Stomach (tissue), 4 donors: ENCODE measurements at regions not wholly inside any gene's neighbourhood (a gene's known extent, or its start where the extent isn't known, plus 50 kb on each side); places are given as distances from the start of the nearest gene placed in this dataset.

Source experiments
- POLR2A ChIP-seq, 4 donors: fragments of 450-650 bp; IDR thresholded peaks; one replicate each; pipeline ENCODE4 v1.6.1; 2016; ENCODE audit warnings: antibody characterized with exemption in 4 of 4, control low read depth in 2 of 4, mild to moderate bottlenecking in 1 of 4, moderate library complexity in 1 of 4
- TF ChIP-seq, protein P1 (sequence below), 7 experiments: fragments of 450-650 bp in 4 of 7; fragments of 200-600 bp in 3 of 7; sonication (generic) in 3 of 7; IDR thresholded peaks; one replicate each; pipeline ENCODE4 v1.5.1; 2016 to 2019; ENCODE audit warnings: antibody characterized with exemption in 7 of 7, control low read depth in 2 of 7, mild to moderate bottlenecking in 1 of 7

DNA sequence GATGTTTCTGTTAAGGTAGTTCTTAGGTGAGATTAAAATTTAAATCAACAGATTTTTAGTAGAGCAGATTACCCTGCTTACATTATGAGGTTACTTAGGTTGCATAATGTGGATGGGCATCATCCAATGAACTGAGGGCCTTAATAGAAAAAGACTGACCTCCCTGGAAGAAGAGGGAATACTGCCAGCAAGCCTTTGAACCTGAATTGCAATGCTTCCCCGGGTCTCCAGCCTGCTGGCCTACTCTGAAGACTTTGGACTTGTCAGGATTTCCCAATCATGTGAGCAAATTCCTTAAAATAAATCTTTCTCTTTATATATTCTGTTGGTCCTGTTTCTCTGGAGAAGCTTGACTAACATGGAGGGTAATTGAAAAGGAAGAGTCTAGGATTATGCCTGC is 542.1 kb upstream of the ARRDC3 start:
- TF ChIP-seq, protein P1, sequence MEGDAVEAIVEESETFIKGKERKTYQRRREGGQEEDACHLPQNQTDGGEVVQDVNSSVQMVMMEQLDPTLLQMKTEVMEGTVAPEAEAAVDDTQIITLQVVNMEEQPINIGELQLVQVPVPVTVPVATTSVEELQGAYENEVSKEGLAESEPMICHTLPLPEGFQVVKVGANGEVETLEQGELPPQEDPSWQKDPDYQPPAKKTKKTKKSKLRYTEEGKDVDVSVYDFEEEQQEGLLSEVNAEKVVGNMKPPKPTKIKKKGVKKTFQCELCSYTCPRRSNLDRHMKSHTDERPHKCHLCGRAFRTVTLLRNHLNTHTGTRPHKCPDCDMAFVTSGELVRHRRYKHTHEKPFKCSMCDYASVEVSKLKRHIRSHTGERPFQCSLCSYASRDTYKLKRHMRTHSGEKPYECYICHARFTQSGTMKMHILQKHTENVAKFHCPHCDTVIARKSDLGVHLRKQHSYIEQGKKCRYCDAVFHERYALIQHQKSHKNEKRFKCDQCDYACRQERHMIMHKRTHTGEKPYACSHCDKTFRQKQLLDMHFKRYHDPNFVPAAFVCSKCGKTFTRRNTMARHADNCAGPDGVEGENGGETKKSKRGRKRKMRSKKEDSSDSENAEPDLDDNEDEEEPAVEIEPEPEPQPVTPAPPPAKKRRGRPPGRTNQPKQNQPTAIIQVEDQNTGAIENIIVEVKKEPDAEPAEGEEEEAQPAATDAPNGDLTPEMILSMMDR (IDR thresholded peaks at IDR 0.05): no peak
- TF ChIP-seq POLR2A (IDR thresholded peaks at IDR 0.05): no peak
